GM21381 (cell line): ENCODE measurements at regions not wholly inside any gene's neighbourhood (a gene's known extent, or its start where the extent isn't known, plus 50 kb on each side); places are given as distances from the start of the nearest gene placed in this dataset.

Experiments used
- ATAC-seq: cut with Tn5 transposase; IDR thresholded peaks from one replicate; pipeline ENCODE4 v1.9.1; 2021; ENCODE audit warnings: mild to moderate bottlenecking, moderate library complexity; ENCODE audit not compliant: unreplicated experiment

- no peak for ATAC-seq
These were observed 689.2 kb downstream of the MATN1 start for GRCh38 chr1:30034105-30034626.

GRCh38 chr1:30033256-30034104 is 689.9 kb downstream of the MATN1 start:
- no peak for ATAC-seq

GRCh38 chr1:30032302-30032701 is 691.1 kb downstream of the MATN1 start:
- ATAC-seq = no peak

GRCh38 chr1:30029677-30030076 is 693.7 kb downstream of the MATN1 start:
- ATAC-seq = no peak

GRCh38 chr1:30028939-30029338 is 694.4 kb downstream of the MATN1 start:
- no peak for ATAC-seq

- no peak for ATAC-seq
These were observed 695.1 kb downstream of the MATN1 start for GRCh38 chr1:30028283-30028682.

GRCh38 chr1:30027247-30027646 is 696.1 kb downstream of the MATN1 start:
- no peak for ATAC-seq

- no peak for ATAC-seq
These were observed 698.8 kb downstream of the MATN1 start for GRCh38 chr1:30024411-30025195.

GRCh38 chr1:30023339-30024022 is 699.9 kb downstream of the MATN1 start:
- no peak for ATAC-seq

- ATAC-seq = no peak
These were observed 709.4 kb downstream of the MATN1 start for GRCh38 chr1:30014031-30014430.

GRCh38 chr1:30012455-30013440 is 710.6 kb downstream of the MATN1 start:
- ATAC-seq = no peak

GRCh38 chr1:30011970-30012369 is 711.4 kb downstream of the MATN1 start:
- ATAC-seq = no peak

GRCh38 chr1:30010506-30011106 is 712.8 kb downstream of the MATN1 start:
- ATAC-seq = no peak

- ATAC-seq = no peak
These were observed 713.7 kb downstream of the MATN1 start for GRCh38 chr1:30009720-30010119.

GRCh38 chr1:30008998-30009657 is 714.3 kb downstream of the MATN1 start:
- ATAC-seq = no peak

- ATAC-seq = no peak
These were observed 714.9 kb downstream of the MATN1 start for GRCh38 chr1:30008372-30008997.

GRCh38 chr1:30005972-30006619 is 717.3 kb downstream of the MATN1 start:
- ATAC-seq = no peak

GRCh38 chr1:30001732-30002039 is 721.7 kb downstream of the MATN1 start:
- ATAC-seq = no peak
